ENCODE measurements at regions not wholly inside any gene's neighbourhood (a gene's known extent, or its start where the extent isn't known, plus 50 kb on each side); places are given as distances from the start of the nearest gene placed in this dataset.

GRCh38 chr5:4083591-4084337 is 488.1 kb downstream of the IRX1 start:
- Histone ChIP-seq H3K4me1 (ENCODE audit: control insufficient read depth, insufficient read depth, low read length, unreplicated experiment) (no peaks in the 10 kb centered on the region), H3K27ac (ENCODE audit: low read depth, low read length) (no peak overlapping the region), H3K36me3 (ENCODE audit: insufficient read depth, low read length) (no peaks in the 10 kb centered on the region), H3K79me2 (ENCODE audit: control insufficient read depth, insufficient read depth, low read length, unreplicated experiment) (no peaks in the 10 kb centered on the region), H3K4me3 (ENCODE audit: low read depth, low read length) (no peak overlapping the region), H2AFZ (ENCODE audit: low read length, unreplicated experiment) (no peak overlapping the region), H3K27me3 (ENCODE audit: insufficient read depth, low read length) (no peaks in the 10 kb centered on the region)

DNA sequence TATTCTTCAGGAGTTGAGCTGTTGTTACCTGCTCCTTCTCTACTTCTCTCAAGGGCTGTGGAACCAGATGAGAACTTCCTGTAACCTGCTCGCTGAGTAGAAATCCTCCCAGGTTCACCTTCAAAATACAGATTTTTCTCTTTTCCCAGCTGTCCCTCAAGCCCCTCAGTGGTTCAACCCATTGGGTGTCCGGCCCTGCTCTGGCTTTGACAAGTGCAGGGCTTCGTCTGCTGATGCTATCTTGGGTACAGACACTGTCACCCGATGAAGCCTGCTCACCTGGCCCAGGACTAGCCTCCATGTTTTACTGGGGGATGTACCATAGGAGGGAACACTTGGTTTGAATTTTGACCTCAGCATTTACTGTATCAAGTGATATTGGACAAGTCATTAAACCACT is 490.4 kb downstream of the IRX1 start:
- no peaks in the 10 kb centered on the region for H3K27me3 ChIP-seq (ENCODE audit: insufficient read depth, low read length)
- no peaks in the 10 kb centered on the region for H3K36me3 ChIP-seq (ENCODE audit: insufficient read depth, low read length)
- H3K79me2 ChIP-seq (ENCODE audit: control insufficient read depth, insufficient read depth, low read length, unreplicated experiment): no peaks in the 10 kb centered on the region
- no peak overlapping the region for H3K27ac ChIP-seq (ENCODE audit: low read depth, low read length)
- H3K4me3 ChIP-seq (ENCODE audit: low read depth, low read length): no peak overlapping the region
- H2AFZ ChIP-seq (ENCODE audit: low read length, unreplicated experiment): no peak overlapping the region
- H3K4me1 ChIP-seq (ENCODE audit: control insufficient read depth, insufficient read depth, low read length, unreplicated experiment): no peaks in the 10 kb centered on the region

DNA sequence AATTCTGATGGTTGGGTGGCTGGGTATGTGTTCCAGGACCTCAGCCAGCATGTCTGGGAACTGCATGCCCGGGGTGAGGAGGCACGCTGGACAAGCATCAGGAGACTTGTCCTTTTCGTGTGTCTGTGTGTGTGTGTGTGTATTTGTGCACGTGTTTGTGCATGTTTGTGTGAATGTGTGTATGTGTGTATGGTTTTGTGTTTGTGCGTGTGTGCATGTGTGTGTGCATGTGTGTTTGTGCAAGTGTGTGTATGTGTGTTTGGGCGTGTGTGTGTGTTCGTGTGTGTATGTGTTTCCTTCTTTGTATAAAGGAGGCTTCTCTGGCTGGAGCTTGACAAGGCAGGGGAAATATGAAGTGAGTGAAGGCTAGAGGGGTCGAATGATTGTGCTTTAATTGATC is 491.5 kb downstream of the IRX1 start:
- H3K36me3 ChIP-seq (ENCODE audit: insufficient read depth, low read length): no peaks in the 10 kb centered on the region
- no peak overlapping the region for H3K4me3 ChIP-seq (ENCODE audit: low read depth, low read length)
- H3K27ac ChIP-seq (ENCODE audit: low read depth, low read length): no peak overlapping the region
- no peaks in the 10 kb centered on the region for H3K4me1 ChIP-seq (ENCODE audit: control insufficient read depth, insufficient read depth, low read length, unreplicated experiment)
- no peaks in the 10 kb centered on the region for H3K27me3 ChIP-seq (ENCODE audit: insufficient read depth, low read length)
- H2AFZ ChIP-seq (ENCODE audit: low read length, unreplicated experiment): no peak overlapping the region
- no peaks in the 10 kb centered on the region for H3K79me2 ChIP-seq (ENCODE audit: control insufficient read depth, insufficient read depth, low read length, unreplicated experiment)

GRCh38 chr5:4089087-4089486 is 493.5 kb downstream of the IRX1 start:
- H3K79me2 ChIP-seq (ENCODE audit: control insufficient read depth, insufficient read depth, low read length, unreplicated experiment): no peaks in the 10 kb centered on the region
- H3K27ac ChIP-seq (ENCODE audit: low read depth, low read length): no peak overlapping the region
- no peaks in the 10 kb centered on the region for H3K36me3 ChIP-seq (ENCODE audit: insufficient read depth, low read length)
- no peak overlapping the region for H3K4me3 ChIP-seq (ENCODE audit: low read depth, low read length)
- no peaks in the 10 kb centered on the region for H3K4me1 ChIP-seq (ENCODE audit: control insufficient read depth, insufficient read depth, low read length, unreplicated experiment)
- no peak overlapping the region for H2AFZ ChIP-seq (ENCODE audit: low read length, unreplicated experiment)
- H3K27me3 ChIP-seq (ENCODE audit: insufficient read depth, low read length): no peaks in the 10 kb centered on the region

DNA sequence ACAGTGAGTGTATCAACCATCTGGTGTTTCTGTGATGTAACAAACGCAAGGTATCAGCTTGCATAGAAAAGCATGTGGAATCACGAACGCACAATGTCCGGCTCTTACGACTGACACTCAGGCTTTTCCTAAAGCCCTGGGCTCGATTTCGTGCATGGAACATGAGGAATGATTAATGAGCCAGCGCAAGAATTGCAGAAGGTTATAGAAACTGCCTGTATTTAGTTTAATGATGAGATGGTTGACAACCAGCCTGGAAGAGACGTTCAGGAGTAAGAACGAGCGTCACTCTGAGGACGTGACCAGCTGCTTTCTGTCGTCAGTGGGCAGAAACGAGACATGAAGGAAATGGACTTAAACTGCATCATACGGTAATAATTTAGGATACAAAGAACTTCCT is 497.6 kb downstream of the IRX1 start:
- Histone ChIP-seq H3K27ac (ENCODE audit: low read depth, low read length) (no peak overlapping the region), H3K4me1 (ENCODE audit: control insufficient read depth, insufficient read depth, low read length, unreplicated experiment) (no peaks in the 10 kb centered on the region), H3K36me3 (ENCODE audit: insufficient read depth, low read length) (no peaks in the 10 kb centered on the region), H3K27me3 (ENCODE audit: insufficient read depth, low read length) (no peaks in the 10 kb centered on the region), H3K4me3 (ENCODE audit: low read depth, low read length) (no peak overlapping the region), H2AFZ (ENCODE audit: low read length, unreplicated experiment) (no peak overlapping the region), H3K79me2 (ENCODE audit: control insufficient read depth, insufficient read depth, low read length, unreplicated experiment) (no peaks in the 10 kb centered on the region)

- Histone ChIP-seq H3K4me3 (ENCODE audit: low read depth, low read length) (no peak overlapping the region), H3K27me3 (ENCODE audit: insufficient read depth, low read length) (no peaks in the 10 kb centered on the region), H3K4me1 (ENCODE audit: control insufficient read depth, insufficient read depth, low read length, unreplicated experiment) (no peaks in the 10 kb centered on the region), H3K79me2 (ENCODE audit: control insufficient read depth, insufficient read depth, low read length, unreplicated experiment) (no peaks in the 10 kb centered on the region), H3K27ac (ENCODE audit: low read depth, low read length) (no peak overlapping the region), H3K36me3 (ENCODE audit: insufficient read depth, low read length) (no peaks in the 10 kb centered on the region), H2AFZ (ENCODE audit: low read length, unreplicated experiment) (no peak overlapping the region)
Measured at GRCh38 chr5:4093970-4094369, 498.3 kb downstream of the IRX1 start.

GRCh38 chr5:4095918-4096630 is 500.4 kb downstream of the IRX1 start:
- no peaks in the 10 kb centered on the region for H3K79me2 ChIP-seq (ENCODE audit: control insufficient read depth, insufficient read depth, low read length, unreplicated experiment)
- no peak overlapping the region for H3K27ac ChIP-seq (ENCODE audit: low read depth, low read length)
- no peaks in the 10 kb centered on the region for H3K27me3 ChIP-seq (ENCODE audit: insufficient read depth, low read length)
- no peaks in the 10 kb centered on the region for H3K36me3 ChIP-seq (ENCODE audit: insufficient read depth, low read length)
- no peak overlapping the region for H2AFZ ChIP-seq (ENCODE audit: low read length, unreplicated experiment)
- no peaks in the 10 kb centered on the region for H3K4me1 ChIP-seq (ENCODE audit: control insufficient read depth, insufficient read depth, low read length, unreplicated experiment)
- H3K4me3 ChIP-seq (ENCODE audit: low read depth, low read length): no peak overlapping the region

DNA sequence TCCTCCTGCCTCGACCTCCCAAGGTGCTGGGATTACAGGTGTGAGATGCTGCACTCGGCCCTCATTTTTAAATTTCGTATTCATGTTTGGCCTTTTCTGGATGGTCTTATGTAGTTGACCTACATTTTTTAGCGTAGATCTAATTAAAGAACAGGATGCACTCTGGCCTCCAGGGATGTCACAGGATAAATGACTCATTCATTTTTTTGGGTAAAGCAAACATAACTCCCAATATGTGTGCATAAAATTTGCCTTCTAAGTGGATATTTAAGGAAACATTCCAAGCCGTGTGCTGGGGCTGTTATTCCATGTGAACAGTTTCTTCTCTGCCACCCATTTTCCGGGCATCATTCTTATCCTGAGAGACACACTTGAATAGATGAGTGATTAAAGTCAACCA is 501.6 kb downstream of the IRX1 start:
- Histone ChIP-seq H3K4me3 (ENCODE audit: low read depth, low read length) (no peak overlapping the region), H3K4me1 (ENCODE audit: control insufficient read depth, insufficient read depth, low read length, unreplicated experiment) (no peaks in the 10 kb centered on the region), H3K36me3 (ENCODE audit: insufficient read depth, low read length) (no peaks in the 10 kb centered on the region), H3K27ac (ENCODE audit: low read depth, low read length) (no peak overlapping the region), H3K27me3 (ENCODE audit: insufficient read depth, low read length) (no peaks in the 10 kb centered on the region), H2AFZ (ENCODE audit: low read length, unreplicated experiment) (no peak overlapping the region), H3K79me2 (ENCODE audit: control insufficient read depth, insufficient read depth, low read length, unreplicated experiment) (no peaks in the 10 kb centered on the region)

DNA sequence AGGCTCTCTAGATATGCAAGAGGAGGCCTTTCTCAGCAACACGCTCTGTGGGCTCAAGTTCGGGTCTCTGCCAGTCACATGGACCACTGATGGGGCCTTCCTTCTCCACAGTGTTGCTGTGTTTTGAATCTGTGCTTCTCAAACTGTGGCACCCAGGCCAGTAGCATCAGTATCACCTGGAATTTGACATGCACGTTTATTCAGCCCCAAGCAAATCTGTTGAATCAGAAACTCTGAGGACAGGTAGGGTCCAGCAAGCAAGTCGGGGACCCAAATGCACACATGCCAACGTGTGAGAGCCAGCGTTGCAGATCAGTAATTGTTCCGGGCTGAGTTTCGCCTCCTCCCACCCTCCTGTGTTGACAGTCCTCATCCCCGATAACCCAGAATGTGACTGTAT is 502.6 kb downstream of the IRX1 start:
- Histone ChIP-seq H3K27me3 (ENCODE audit: insufficient read depth, low read length) (no peaks in the 10 kb centered on the region), H3K79me2 (ENCODE audit: control insufficient read depth, insufficient read depth, low read length, unreplicated experiment) (no peaks in the 10 kb centered on the region), H3K4me3 (ENCODE audit: low read depth, low read length) (no peak overlapping the region), H3K4me1 (ENCODE audit: control insufficient read depth, insufficient read depth, low read length, unreplicated experiment) (no peaks in the 10 kb centered on the region), H3K27ac (ENCODE audit: low read depth, low read length) (no peak overlapping the region), H3K36me3 (ENCODE audit: insufficient read depth, low read length) (no peaks in the 10 kb centered on the region), H2AFZ (ENCODE audit: low read length, unreplicated experiment) (no peak overlapping the region)

DNA sequence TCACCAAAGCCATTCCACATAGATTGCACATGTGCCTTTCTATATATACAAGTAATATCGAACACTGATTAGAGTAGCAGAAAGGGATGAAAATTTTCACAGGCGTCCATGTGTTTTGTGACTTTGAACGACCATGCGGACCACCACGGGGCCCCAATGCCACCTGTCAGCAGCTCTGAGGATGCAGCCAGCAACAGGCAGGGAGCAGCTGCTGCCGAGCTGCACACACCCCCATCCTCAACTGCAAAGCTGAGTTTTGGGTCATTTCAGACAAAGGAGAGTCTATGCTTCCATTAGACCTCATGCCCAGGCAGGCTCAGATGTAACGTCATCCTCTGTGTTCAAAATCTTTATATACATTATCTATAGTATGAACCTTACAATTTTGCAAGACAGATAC is 503.8 kb downstream of the IRX1 start:
- Histone ChIP-seq H2AFZ (ENCODE audit: low read length, unreplicated experiment) (no peak overlapping the region), H3K27me3 (ENCODE audit: insufficient read depth, low read length) (no peaks in the 10 kb centered on the region), H3K79me2 (ENCODE audit: control insufficient read depth, insufficient read depth, low read length, unreplicated experiment) (no peaks in the 10 kb centered on the region), H3K4me3 (ENCODE audit: low read depth, low read length) (no peak overlapping the region), H3K27ac (ENCODE audit: low read depth, low read length) (no peak overlapping the region), H3K4me1 (ENCODE audit: control insufficient read depth, insufficient read depth, low read length, unreplicated experiment) (no peaks in the 10 kb centered on the region), H3K36me3 (ENCODE audit: insufficient read depth, low read length) (no peaks in the 10 kb centered on the region)

- Histone ChIP-seq H3K36me3 (ENCODE audit: insufficient read depth, low read length) (no peaks in the 10 kb centered on the region), H2AFZ (ENCODE audit: low read length, unreplicated experiment) (no peak overlapping the region), H3K79me2 (ENCODE audit: control insufficient read depth, insufficient read depth, low read length, unreplicated experiment) (no peaks in the 10 kb centered on the region), H3K4me1 (ENCODE audit: control insufficient read depth, insufficient read depth, low read length, unreplicated experiment) (no peaks in the 10 kb centered on the region), H3K4me3 (ENCODE audit: low read depth, low read length) (no peak overlapping the region), H3K27me3 (ENCODE audit: insufficient read depth, low read length) (no peaks in the 10 kb centered on the region), H3K27ac (ENCODE audit: low read depth, low read length) (no peak overlapping the region)
Measured at GRCh38 chr5:4100739-4101138, 505.1 kb downstream of the IRX1 start.

Measured in ACC112 (cell line).